ENCODE measurements at regions not wholly inside any gene's neighbourhood (a gene's known extent, or its start where the extent isn't known, plus 50 kb on each side); places are given as distances from the start of the nearest gene placed in this dataset.

DNA sequence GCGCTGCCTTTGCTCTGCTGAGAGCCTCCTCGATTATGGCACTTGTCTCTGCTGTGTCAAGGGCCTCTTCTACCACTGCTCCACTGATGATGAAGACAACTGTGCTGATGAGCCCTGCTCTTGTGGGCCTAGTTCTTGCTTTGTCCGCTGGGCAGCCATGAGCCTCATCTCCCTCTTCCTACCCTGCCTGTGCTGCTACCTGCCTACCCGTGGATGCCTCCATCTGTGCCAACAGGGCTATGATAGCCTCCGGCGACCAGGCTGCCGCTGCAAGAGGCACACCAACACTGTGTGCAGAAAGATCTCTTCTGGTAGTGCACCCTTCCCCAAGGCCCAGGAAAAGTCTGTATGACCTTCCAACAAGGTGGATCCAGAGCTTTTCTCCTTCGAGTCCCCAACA, 106.8 kb upstream of the VAMP7 start:
- no peak overlapping the region for H3K27ac ChIP-seq (ENCODE audit: insufficient read depth, low read length)
- POLR2A ChIA-PET (ENCODE audit: unreplicated experiment) = no interaction called here

More for the DNA sequence above, 106.8 kb upstream of the VAMP7 start:
- intact Hi-C loops (cut with micrococcal nuclease) (no loop called here), in situ Hi-C loops (cut with MboI; ENCODE audit: low sequenced_read_pairs) (no loop called here), dilution Hi-C loops (cut with HindIII; ENCODE audit: low sequenced_read_pairs, unreplicated experiment) (no loop called here)
- no peak overlapping the region for H2AFZ ChIP-seq (replicated peaks; ENCODE audit: low read length, poor library complexity)
- DNase-seq (no peak), ATAC-seq (ENCODE audit: low read depth) (no peak)
- H3K56ac ChIP-seq (ENCODE audit: extremely low read depth, insufficient read depth, low read length) = no peak overlapping the region
- H3K9ac ChIP-seq (ENCODE audit: low read depth, low read length) = no peak overlapping the region
- H3K23ac ChIP-seq (ENCODE audit: low read depth, low read length) = no peak overlapping the region
- no peak overlapping the region for H2BK15ac ChIP-seq (ENCODE audit: low read depth, low read length)
- no TSS peak for BruUV-seq (replicated peaks)
- no peak overlapping the region for H2AK9ac ChIP-seq (replicated peaks; ENCODE audit: low read depth, low read length, poor library complexity)
- no peak overlapping the region for H2AK5ac ChIP-seq (ENCODE audit: low read depth, low read length)
- no peaks in the 10 kb centered on the region for H3K27me3 ChIP-seq (ENCODE audit: control insufficient read depth, insufficient read depth, low read length)
- no peak overlapping the region for H2BK20ac ChIP-seq (ENCODE audit: low read depth, low read length)
- no peaks in the 10 kb centered on the region for H4K20me1 ChIP-seq (ENCODE audit: insufficient read depth, low read length)
- H3K9me3 ChIP-seq (ENCODE audit: control insufficient read depth, insufficient read depth, low read length) = peaks cover 2% of the 10 kb centered on the region; the same call in 1 of the 2 replicates
- TF ChIP-seq, protein P1, sequence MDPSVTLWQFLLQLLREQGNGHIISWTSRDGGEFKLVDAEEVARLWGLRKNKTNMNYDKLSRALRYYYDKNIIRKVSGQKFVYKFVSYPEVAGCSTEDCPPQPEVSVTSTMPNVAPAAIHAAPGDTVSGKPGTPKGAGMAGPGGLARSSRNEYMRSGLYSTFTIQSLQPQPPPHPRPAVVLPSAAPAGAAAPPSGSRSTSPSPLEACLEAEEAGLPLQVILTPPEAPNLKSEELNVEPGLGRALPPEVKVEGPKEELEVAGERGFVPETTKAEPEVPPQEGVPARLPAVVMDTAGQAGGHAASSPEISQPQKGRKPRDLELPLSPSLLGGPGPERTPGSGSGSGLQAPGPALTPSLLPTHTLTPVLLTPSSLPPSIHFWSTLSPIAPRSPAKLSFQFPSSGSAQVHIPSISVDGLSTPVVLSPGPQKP (IDR thresholded peaks at IDR 0.05; ENCODE audit: borderline replicate concordance, low read depth, low read length) = no peak
- TF ChIP-seq SMC3 (IDR thresholded peaks at IDR 0.05; ENCODE audit: low read depth, low read length) (no peak), FOS (IDR thresholded peaks at IDR 0.05; ENCODE audit: low read depth, low read length) (no peak), RCOR1 (IDR thresholded peaks at IDR 0.05; ENCODE audit: insufficient replicate concordance, low read length) (no peak), NFE2L2 (IDR thresholded peaks at IDR 0.05; ENCODE audit: low read depth, low read length) (no peak), BHLHE40 (IDR thresholded peaks at IDR 0.05; ENCODE audit: low read depth, low read length) (no peak)
- TF ChIP-seq, protein P2, sequence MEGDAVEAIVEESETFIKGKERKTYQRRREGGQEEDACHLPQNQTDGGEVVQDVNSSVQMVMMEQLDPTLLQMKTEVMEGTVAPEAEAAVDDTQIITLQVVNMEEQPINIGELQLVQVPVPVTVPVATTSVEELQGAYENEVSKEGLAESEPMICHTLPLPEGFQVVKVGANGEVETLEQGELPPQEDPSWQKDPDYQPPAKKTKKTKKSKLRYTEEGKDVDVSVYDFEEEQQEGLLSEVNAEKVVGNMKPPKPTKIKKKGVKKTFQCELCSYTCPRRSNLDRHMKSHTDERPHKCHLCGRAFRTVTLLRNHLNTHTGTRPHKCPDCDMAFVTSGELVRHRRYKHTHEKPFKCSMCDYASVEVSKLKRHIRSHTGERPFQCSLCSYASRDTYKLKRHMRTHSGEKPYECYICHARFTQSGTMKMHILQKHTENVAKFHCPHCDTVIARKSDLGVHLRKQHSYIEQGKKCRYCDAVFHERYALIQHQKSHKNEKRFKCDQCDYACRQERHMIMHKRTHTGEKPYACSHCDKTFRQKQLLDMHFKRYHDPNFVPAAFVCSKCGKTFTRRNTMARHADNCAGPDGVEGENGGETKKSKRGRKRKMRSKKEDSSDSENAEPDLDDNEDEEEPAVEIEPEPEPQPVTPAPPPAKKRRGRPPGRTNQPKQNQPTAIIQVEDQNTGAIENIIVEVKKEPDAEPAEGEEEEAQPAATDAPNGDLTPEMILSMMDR (conservative IDR thresholded peaks at IDR 0.05; ENCODE audit: low read depth, low read length) = no peak
- H2BK120ac ChIP-seq (ENCODE audit: low read depth, low read length) = no peak overlapping the region
- no peak overlapping the region for H4K8ac ChIP-seq (ENCODE audit: low read depth in 2 of 2, low read length in 2 of 2)
- H3K4me2 ChIP-seq (ENCODE audit: low read depth, low read length) = no peak overlapping the region
- H4K91ac ChIP-seq (ENCODE audit: insufficient read depth, low read depth, low read length) = no peak overlapping the region
- CTCF ChIA-PET = no interaction called here
- H3K14ac ChIP-seq (replicated peaks; ENCODE audit: low read depth, low read length) = no peak overlapping the region
- no peak overlapping the region for H3K18ac ChIP-seq (ENCODE audit: low read depth, low read length)
- no peaks in the 10 kb centered on the region for H3K36me3 ChIP-seq (ENCODE audit: control insufficient read depth, insufficient read depth, low read length)
- no peak overlapping the region for H3K4me3 ChIP-seq (ENCODE audit: insufficient read depth, low read depth, low read length)
- H4K5ac ChIP-seq (ENCODE audit: low read depth, low read length) = no peak overlapping the region
- 53% methylated on average over 7 of the region's 8 CpGs; no CpG with 5 or more reads in 1 of the 2 experiments for WGBS, 2 experiments (ENCODE audit: extremely low coverage in 2 of 2, insufficient read length in 1 of 2)
- no peaks in the 10 kb centered on the region for H3K9me1 ChIP-seq (ENCODE audit: insufficient read depth, low read length)
- H3K4ac ChIP-seq (ENCODE audit: low read depth, low read length) = no peak overlapping the region
- no peaks in the 10 kb centered on the region for H3K4me1 ChIP-seq (ENCODE audit: control insufficient read depth, insufficient read depth, low read length)
- no peaks in the 10 kb centered on the region for H3K79me1 ChIP-seq (ENCODE audit: low read depth in 1 of 2, low read length in 2 of 2)
- no peak overlapping the region for H2BK5ac ChIP-seq (ENCODE audit: low read depth, low read length, poor library complexity, severe bottlenecking)
